GM18873 (cell line): ENCODE measurements at regions not wholly inside any gene's neighbourhood (a gene's known extent, or its start where the extent isn't known, plus 50 kb on each side); places are given as distances from the start of the nearest gene placed in this dataset.

Source experiments
- ATAC-seq: cut with Tn5 transposase; IDR thresholded peaks from one replicate; pipeline ENCODE4 v1.9.1; 2021; ENCODE audit warnings: mild to moderate bottlenecking, moderate library complexity, moderate number of reproducible peaks; ENCODE audit not compliant: unreplicated experiment, low FRiP score

- no peak for ATAC-seq
Observed at GRCh38 chr5:3729631-3730030, 134.0 kb downstream of the IRX1 start.

DNA sequence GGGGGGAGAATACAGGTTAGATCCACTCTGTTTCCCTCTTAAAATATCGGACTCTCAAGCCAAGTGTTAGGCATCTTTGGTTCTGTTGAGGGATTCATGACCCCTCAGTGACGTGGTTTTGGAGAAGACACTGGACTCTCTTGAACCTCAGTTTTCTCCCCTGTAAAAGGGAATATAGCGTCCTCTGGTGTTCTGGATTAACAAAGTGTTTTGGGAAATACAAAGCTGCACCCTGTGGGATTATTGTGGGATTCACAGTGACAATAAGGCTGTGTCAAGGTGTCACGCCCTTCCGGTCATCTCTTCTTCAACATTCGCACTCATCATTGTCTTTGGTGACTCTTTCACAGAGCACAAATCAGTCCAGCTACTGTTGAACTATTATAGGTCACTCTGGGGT, 139.0 kb downstream of the IRX1 start:
- ATAC-seq, result no peak

- ATAC-seq, result no peak
Observed at GRCh38 chr5:3736466-3736865, 140.8 kb downstream of the IRX1 start.

- ATAC-seq, result no peak
Observed at GRCh38 chr5:3736926-3737325, 141.3 kb downstream of the IRX1 start.

- ATAC-seq, result no peak
Observed at GRCh38 chr5:3738919-3739318, 143.3 kb downstream of the IRX1 start.

DNA sequence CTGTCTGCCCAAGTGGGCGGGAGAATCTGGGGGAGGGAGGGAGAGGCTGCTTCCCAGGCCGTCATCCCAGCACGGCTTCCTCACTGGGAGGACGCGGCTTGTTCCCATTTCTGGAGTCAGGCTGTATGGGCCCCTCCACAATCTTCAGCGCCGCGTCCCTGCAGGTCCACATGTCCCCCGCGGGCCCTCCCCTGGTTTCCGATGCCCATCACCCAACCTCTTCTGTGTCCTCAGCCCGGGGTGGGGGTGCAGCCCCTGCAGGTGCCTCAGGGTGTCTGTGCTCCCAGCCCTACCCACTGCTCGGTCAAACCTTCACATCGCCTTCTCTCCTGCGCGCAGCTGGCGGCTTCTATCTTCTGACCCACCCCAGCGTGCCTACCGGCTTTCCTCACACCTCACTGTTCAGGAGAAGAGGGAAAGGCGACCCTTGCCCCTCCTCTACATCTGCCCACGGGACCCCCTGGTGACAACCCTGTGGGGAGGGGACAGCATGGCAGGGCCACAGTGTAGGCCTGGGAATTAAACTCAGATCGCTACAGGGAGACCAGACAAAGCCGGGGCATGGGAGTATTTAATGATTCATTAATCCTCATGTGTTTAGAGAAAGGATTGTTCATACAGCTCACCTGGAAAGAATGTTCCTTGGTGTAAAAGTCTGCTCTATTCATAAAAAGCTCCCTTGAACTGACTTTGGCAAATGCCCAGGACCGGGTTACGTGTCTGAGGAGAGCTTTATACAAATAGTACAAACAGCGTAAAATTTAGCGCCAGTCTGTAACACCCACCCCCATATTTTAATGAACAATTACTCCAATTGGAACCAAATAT, 145.1 kb downstream of the IRX1 start:
- no peak for ATAC-seq

DNA sequence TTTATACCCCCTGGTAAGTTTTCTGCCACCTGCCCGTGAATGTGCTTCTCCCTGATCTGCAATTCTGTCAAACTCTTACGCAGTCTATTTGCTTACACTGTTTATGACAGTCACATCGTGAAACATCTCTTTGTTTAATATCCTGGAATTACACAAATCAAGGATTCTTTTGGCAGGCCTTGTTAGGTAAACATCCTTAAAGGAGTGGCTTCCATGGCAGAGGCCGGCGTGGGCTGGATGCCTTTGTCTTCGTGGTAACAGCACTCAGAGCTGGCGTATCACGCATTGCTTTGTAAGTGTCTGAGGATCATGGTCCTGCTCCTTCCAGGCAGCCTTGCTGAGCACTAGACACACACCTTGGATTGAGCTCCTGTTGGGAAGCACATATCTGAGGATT, 145.7 kb downstream of the IRX1 start:
- ATAC-seq, result no peak

- no peak for ATAC-seq
Observed at GRCh38 chr5:3742750-3743149, 147.1 kb downstream of the IRX1 start.

DNA sequence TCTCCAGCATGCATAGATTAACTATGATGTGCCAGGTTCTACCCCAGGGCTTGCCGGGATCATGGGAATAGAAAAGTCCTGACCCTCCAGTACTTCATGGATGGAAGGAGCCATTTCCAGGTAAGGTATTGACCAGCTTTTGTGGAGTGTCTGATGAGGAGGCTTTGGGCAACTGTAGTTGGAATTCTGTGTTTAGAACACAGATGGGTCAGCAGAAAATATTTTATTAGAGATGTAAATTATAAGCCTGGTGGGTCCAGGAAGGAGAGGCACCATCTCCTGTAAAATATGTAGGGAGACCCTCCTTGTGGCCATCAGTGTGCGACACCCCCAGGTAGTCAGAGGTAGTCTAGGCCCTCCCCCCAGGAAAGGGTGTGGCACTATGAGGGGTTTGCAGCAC, 156.2 kb downstream of the IRX1 start:
- no peak for ATAC-seq

GRCh38 chr5:3778000-3778550, 182.4 kb downstream of the IRX1 start:
- no peak for ATAC-seq

GRCh38 chr5:3778945-3779344, 183.3 kb downstream of the IRX1 start:
- no peak for ATAC-seq

DNA sequence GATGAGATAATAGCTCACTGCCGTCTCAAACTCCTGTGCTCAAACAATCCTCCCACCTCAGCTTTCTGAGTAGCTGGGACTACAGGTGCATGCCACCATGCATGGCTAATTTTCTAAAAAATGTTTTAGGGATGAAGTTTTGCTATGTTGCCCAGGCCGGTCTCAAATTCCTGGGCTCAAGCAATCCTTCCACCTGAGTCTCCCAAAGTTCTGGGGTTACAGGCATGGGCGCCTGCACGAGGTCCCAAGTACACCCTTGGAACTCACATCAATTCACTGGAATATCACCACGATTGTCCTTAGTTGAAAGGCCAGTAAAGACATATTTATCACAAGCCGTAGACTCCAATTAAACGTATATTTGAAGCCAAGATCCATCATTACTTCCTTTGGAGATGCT, 184.6 kb downstream of the IRX1 start:
- ATAC-seq, result no peak

- ATAC-seq, result no peak
Observed at GRCh38 chr5:3780907-3781306, 185.3 kb downstream of the IRX1 start.

DNA sequence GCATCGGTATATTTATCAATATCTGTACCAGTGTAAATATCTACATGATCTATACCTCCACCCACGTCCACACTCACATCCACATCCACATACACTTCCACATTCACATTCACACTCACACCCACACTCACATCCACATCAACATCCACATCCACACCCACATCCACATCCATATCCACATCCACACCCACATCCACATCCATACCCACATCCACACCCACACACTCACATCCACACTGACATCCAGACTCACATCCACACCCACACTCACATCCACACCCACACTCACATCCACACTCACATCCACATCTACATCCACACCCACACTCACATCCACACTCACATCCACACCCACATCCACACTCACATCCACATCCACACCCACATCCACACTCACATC, 189.2 kb downstream of the IRX1 start:
- no peak for ATAC-seq

- no peak for ATAC-seq
Observed at GRCh38 chr5:3786165-3786564, 190.5 kb downstream of the IRX1 start.

- no peak for ATAC-seq
Observed at GRCh38 chr5:3786891-3787430, 191.3 kb downstream of the IRX1 start.

- ATAC-seq, result no peak
Observed at GRCh38 chr5:3787604-3788003, 192.0 kb downstream of the IRX1 start.

- no peak for ATAC-seq
Observed at GRCh38 chr5:3789519-3790193, 194.0 kb downstream of the IRX1 start.

- ATAC-seq, result no peak
Observed at GRCh38 chr5:3793162-3793561, 197.5 kb downstream of the IRX1 start.

GRCh38 chr5:3794611-3795010, 199.0 kb downstream of the IRX1 start:
- ATAC-seq, result no peak

- ATAC-seq, result no peak
Observed at GRCh38 chr5:3796736-3797135, 201.1 kb downstream of the IRX1 start.

GRCh38 chr5:3801967-3802366, 206.3 kb downstream of the IRX1 start:
- no peak for ATAC-seq
